ENCODE measurements at regions not wholly inside any gene's neighbourhood (a gene's known extent, or its start where the extent isn't known, plus 50 kb on each side); places are given as distances from the start of the nearest gene placed in this dataset.

GRCh38 chr4:44961001-44961755, 234.8 kb upstream of the GNPDA2 start:
- no peak for TF ChIP-seq POLR2A (IDR thresholded peaks at IDR 0.05; ENCODE audit: low read length)
- TF ChIP-seq GATA1 (IDR thresholded peaks at IDR 0.05; ENCODE audit: low read depth, low read length) = no peak
